NCI-H2196 (cell line): ENCODE measurements at regions not wholly inside any gene's neighbourhood (a gene's known extent, or its start where the extent isn't known, plus 50 kb on each side); places are given as distances from the start of the nearest gene placed in this dataset.

Experiments
- DNase-seq: peaks from one replicate; lab custom pipeline; 2025; ENCODE audit not compliant: unreplicated experiment; lab: John Stamatoyannopoulos, UW

DNA sequence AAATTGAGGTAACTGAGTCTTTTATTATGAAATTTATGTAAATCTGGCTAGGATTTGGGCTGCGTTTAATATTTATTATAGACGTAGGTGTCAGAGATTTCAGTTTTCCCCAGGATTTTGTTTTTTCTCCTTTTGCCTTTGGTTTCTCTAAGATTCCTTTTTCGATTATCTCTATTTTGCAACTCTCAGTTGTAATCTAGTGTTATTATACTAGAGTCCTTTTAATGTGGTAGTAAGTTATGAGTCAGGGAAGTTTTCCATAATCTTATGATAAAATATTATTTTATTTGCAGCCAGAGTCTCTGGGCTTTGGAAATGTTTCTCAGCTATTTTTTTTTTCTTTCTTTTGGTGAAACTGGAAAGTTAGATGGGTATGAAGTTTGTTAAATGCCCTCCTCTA lies 1043.8 kb downstream of the PLA2G4A start:
- no peak for DNase-seq

DNA sequence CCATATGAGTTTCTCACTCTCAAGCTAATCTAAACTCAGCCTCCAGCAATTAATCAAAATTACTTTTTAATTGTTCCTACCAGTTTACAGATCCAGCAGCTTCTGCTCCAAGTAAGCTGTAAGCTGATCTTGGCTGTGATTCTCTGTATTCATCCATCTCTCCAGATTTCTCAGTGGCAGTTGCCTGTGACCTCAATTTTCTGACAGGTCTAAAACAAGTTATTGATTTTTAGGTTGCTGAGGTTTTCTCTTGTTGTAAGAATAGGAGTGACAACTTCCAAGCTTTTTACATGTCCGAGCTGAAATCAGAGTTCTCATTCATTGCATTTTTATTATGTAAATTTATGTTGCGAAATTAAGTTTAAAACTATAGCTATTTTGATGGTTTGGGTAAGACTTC lies 1044.4 kb downstream of the PLA2G4A start:
- DNase-seq: no peak

DNA sequence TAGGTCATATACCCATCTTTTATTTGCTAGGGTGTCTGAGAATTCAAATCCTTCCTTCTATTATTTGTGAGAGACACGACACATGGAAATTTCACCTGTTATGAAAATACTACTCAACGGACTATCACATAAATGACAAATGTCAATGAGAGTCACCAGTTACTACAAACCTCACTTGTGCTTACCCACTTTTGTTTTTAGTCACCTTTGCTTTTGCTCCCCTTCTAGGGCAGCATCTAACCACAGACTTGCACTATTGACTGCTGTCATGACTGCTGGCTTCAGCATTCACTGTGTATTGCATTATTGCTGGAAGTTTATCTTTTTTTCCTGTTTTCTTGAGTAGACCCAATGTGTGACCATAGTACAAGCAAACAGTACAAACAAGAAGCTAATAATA lies 1048.0 kb downstream of the PLA2G4A start:
- DNase-seq: no peak

DNA sequence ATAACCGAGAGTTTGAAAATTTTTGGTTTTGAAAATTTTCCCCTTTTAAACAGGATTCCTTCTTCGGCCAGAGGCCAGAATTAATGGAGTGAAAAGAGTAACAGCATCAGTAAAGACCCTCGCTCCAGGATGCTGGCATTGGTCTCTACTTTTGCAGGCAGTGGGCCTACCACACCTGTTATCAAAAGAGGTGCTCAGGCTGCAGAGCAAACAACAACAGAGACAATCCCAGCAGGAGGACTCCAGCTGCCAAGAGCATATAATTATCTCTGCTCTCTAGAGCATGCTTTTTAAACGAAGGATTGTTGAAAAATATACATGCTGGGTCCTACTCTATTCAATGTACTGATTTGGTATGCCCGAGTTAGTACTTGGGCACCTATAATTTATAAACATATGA lies 1048.5 kb downstream of the PLA2G4A start:
- DNase-seq: no peak

DNA sequence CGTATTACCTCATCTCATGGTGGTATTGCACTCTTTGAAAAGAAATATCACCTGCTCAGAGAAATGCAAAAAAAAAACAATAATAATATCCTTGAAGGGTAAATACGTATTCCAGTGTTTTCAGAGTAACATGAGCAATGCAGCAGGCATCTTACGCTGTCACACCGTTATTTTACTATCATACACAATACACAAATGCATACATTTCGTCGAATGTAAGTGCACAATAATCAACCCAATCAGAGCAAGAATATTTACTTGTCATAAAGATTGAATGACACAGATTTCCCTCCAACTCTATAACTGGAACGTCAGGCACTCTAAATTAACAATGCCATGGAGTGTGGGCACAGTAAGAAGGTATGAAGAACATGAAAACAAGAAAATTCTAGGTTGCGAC lies 1050.1 kb downstream of the PLA2G4A start:
- no peak for DNase-seq

DNA sequence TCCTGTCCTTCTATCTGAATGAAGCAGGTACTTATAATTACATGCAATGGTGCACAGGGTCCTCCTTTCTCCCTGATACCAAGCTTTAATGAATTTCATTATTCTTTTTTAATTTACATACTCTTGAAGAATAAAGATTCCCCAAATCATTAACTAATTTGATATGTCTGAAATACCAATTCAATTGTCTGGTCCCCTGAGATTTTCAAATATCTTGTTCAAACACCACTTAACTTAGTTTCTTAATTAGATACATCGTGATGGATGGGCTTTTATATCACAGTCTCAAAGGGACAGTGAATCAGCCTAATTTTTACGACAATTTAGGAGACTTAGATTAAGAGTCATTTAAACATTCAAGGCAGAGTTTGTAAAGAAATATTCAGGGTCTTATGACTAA lies 1054.6 kb downstream of the PLA2G4A start:
- DNase-seq: no peak

DNA sequence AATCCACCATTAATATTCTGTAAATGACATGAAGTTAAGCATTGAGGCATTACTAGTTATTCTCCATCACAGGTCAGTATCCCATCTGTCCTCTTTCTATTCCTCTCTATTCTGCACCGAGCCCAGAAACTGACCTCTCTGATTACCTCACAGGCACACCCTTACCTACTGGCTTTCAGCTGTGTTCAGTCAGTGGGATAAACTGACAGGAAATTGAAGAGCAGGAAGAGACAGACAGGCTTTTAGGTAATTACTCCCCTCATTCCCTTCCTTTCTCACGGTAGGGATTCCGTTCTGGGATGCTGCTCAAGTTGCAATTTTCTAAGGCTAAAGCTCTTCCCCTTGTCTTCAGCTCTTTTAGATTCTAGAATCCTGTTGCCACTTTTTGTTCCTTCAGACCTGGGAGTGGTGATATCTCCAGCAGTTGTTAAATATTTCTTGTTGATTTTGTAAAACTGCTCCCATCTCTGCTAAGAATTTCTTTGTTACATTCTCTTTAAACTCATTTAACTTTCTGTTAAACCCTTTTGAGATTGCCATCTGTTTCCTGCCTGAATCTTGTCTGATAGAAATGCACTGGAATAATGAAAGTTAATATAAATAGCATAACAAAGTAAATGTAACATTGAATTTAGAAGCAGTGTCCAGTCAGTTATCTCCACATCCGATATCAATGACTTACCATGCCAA lies 1063.4 kb downstream of the PLA2G4A start:
- no peak for DNase-seq

DNA sequence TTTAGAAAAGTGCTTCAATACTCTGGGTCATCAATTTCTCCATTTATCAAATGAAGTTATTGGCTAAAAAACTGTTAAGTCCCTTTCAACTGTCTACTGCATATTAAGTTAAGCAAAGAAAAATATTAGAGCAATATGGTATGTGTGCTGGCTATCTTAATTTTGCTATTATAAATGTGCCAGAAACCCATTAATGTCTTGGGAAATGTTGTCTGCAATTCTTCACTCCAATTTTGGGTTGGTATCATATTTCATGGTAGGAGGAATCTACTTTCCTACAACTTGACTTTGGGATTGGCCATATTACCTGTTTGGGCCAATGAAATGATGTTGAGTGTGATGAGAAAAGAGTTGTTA lies 1063.9 kb downstream of the PLA2G4A start:
- no peak for DNase-seq

DNA sequence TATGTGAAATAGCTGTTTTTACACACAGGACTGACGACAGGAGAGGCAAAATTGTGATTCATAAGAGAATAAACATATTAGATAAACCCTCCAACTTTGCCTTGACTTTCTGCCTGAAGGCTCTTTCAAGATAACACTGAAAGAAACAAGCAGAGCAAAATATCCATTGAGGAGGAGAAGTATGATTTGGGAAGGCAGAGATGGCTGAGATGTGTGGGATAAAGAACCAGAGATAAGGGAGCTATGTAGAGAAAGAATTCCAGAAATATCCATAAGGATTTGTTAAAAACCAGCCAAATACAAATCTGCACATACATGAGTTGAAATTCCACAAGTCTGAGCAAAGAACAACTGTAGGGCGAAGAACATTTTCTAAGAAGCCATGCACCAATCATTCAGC lies 1064.7 kb downstream of the PLA2G4A start:
- DNase-seq: no peak

DNA sequence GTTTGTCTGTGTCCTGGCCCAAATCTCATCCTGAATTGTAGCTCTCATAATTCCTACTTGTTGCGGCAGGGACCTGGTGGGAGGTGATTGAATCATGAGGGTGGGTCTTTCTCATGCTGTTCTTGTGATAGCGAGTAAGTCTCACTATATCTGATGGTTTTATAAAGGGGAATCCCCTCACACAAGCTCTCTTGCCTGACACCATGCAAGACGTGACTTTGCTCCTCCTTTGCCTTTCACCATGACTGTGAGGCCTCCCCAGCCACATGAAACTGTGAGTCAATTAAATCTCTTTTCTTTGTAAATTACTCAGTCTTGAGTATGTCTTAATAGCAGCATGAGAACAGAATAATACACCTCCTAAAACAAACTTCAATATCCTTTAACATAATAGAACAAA lies 1065.6 kb downstream of the PLA2G4A start:
- DNase-seq: no peak

DNA sequence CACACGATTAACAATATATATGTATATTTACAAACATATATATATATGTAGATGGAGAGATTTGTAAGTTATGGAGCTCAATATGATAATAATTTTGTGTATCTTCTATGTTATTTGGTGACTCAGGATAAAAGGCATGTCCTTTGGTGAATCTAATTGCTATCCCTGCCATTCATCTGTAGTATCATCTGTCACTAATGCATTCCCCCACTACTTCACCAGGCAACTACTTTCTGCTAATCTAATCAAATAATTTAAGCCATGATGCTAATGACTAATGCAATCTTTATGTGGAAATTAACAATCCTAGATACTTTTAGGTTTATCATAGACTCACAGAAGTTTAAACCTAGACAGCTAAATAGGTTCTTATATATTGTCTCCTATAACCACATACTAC lies 1074.5 kb downstream of the PLA2G4A start:
- no peak for DNase-seq

DNA sequence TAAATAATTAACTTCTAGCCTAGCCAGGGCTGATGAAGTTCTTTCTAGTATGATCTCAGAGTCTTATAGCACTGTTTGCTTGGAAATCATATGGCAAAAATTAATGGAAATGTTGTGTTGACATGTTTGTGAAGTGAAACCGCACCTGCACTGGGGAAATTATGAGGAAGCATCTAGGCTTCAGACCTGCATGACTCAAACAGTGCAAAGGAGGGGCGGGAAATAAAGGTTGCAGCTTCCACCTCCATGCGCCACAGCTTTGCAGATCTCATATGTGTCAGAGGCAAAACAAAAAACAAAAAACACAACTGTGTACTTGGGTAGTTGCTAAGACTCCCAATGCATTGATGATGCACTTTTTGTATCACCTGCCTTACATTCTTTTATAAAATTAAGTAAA lies 1080.6 kb downstream of the PLA2G4A start:
- no peak for DNase-seq

DNA sequence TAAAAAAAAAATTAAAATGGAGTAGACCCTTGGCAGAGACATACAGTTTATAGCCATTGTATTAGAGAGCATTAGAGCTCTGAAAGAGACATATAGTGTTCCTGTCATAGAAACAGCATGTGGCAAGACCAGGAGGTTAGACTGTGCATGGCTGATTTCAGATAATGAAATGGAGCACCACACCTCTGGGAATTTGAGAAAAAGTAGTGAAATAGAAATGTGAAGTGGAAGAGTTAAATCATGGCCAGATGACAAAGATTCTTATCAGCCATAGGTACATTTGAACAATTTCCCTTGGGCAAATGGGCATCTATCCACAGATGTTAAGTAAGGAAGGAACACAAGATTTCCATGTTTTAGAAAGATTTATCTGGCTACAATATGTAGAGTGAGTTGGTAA lies 1083.1 kb downstream of the PLA2G4A start:
- DNase-seq: no peak

DNA sequence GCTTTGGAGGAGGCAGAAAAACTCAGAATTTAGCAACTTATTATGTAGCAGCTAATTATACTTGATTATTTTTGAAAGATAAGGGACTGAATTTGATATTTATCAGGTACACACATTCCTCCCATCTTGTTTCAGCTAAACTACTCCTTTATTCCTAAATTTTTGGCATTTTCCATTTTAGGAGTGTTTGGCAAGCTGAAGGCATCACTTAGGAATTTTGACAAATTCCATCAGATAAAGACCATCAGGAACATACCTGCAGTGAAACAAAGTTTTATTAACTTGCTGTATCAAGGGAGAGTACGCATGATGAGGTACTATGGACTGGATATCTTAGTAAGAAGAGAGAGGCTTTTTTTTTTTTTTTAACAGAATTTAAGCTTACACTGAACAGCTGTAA lies 1092.2 kb downstream of the PLA2G4A start:
- no peak for DNase-seq

DNA sequence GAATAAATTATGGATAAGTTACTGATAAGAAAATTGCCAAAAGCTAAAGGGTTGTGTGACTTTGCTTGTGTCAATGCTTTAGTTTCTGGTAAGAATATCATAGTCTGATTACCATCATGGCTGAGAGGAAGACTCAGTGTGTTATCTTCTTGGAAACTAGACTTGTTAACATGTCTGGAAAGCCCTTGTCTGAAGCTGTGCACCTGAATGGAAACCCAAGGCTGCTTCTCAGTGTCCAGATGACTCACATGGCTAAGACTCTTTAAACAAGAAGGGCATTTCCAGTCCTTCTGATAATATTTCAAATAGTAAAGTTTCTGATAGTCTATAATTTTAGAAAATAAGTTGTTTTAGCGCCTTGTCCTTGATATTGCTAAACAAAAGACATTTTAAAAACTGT lies 1092.7 kb downstream of the PLA2G4A start:
- DNase-seq: no peak

DNA sequence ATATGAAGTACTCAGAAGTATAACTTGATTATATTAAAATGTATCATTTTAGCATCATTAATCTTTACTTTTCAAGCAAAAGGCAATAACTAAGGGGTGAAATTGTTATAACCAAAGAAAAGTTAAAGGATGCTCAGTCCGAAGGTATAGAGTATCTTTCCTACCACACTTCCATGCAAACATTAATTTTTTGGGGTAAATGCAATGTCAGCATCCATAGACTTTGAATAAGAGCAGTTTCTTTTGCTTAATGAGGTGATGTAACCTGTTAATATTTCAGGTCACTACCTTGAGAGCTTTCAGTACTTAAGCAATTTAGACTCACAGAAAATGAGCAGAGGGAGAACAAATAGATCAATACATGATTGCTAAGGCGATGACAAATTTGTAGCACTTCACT lies 1093.5 kb downstream of the PLA2G4A start:
- DNase-seq: no peak

DNA sequence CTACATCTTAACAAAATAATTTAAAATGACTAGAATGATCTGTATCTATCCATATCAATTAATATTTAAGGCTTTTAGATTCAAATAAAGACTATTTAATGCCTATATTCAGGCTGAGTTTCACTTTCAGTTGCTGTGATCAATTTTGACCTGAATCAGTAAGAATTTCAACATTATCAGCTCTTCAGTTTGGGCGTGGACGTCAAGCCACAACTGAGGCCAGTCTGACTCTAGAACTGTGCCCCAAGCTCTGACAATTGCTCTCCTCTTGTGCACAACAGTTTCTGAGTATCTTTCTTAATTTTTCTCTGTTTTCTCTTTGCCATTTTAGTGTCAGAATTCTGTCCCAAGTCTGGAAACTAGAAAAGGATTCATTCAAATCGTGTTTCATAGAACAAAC lies 1095.5 kb downstream of the PLA2G4A start:
- no peak for DNase-seq

DNA sequence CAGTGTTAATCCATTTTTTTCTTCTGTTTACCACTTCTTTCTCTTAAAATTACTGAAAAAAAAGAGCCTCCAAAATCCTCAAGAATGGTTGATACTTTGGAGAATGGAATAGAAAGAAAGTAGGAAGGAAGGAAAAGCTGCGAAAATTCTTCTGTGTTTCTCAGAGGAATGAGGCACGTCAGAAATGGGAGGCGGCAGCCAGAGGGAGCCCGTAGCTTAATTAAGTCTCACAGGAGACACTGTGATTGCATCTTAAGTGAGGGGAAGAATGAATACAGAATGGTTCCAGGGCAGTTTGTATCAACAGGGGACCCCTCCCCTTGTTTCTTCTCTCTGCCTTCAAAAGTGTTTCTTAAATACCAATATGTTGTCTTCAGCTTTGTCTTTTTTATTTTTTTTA lies 1099.5 kb downstream of the PLA2G4A start:
- no peak for DNase-seq

DNA sequence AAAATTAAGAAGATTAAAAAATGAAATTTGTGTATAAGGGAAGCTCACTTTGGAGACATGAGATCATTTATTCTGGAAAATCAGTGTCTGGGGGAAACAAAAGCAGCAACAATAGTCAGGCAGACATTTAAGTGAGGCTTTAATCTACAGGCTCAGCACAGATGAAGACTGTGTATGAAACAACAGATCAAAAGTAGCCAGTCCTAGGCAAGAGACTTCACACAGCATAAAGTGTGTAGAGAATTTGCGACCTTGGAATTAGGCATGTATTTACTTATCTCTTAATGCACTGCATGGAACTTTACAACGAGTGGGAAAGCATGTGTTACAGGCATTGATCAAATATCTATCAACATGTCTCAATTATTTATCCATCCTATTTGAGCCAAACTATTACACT lies 1099.9 kb downstream of the PLA2G4A start:
- no peak for DNase-seq

DNA sequence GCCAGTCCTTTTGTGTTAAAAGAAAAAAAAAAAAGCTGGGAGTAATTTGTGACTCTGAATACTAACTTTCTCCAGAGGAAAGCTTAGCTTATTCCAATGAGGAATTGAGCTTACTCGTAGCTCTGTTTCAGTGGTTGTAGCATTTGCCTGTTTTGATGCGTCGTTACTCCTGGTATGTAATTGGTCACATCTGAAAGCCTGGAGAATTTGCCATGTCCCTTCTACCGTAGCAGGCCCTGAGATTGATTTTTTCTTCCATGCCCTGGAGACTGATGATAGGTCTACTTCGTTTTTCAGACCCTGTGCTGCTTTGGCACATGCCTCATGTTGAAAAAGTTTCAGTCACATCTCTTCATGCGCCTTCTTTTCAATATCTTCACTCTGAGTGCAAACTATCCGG lies 1103.0 kb downstream of the PLA2G4A start:
- no peak for DNase-seq

DNA sequence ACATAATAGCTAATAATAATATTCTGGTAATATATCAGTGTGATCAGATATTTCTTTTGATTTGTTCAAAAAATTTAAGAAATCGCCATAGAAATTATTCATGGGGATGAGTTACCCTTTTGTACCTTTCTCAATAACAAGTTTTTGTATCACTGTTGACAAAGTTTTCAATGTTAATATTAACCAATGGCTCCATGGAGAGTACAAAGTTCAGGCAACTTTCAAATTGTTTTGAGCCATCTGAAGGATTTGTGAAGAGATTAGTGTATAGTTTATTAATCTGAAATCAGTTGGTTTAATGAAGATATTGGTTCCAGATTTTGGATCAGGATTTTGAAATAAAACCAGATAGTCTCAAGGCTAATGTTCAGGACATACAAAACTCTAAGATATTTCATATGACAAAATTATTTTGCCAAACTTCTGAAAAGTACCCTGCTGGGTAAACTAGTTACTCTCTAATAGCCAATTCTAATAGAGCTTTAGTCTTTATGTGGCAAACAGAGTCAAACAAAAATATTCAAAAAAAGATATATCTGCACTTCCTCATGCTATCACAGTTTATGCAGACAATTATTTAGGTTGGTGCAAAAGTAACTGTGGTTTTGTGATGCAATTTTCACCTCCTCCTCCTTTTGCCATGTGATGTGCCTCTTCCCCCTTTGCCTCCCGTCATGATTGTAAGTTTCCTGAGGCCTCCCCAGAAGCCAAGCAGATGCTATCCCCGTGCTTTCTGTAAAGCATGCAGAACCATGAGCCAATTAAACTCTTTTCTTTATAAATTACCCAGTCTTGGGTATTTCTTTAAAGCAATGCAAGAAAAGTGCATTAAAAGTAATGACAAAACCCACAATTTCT lies 1105.0 kb downstream of the PLA2G4A start:
- no peak for DNase-seq

DNA sequence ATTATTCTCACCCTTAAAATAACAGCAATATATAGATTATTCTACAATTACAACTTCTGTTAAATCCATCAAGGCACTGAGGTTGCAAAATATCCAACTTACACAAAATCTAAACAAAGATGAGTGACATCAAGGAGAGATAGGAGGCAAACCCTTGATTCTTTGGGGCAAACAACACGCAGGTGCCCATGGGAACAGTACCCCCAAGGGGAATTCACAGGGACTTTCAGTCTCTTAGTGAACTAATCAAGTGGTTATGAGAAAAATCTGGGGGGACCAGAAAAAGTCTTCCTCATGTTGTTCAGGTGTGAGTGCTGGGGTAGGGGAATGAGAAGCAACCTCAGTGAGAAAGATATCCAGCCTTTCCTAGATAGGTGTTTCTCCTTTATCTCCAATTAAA lies 1107.9 kb downstream of the PLA2G4A start:
- no peak for DNase-seq

DNA sequence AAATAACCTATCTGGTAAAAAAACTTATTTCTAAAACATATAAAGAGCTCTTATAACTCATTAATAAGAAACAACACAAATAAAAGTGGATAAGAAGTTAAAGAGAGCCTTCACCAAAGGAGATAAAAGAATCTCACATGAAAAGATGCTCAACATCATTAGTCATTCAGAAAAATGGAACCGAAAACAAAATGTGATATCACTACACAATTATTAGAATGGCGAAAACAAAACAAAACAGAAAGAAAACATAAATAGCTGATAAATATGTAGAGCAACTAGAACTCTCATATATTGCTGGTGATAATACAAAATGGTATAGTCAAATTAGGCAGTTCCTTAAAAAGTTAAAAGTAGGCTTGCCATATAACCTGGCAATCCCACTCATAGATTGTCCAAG lies 1109.3 kb downstream of the PLA2G4A start:
- no peak for DNase-seq
